ENCODE measurements at regions not wholly inside any gene's neighbourhood (a gene's known extent, or its start where the extent isn't known, plus 50 kb on each side); places are given as distances from the start of the nearest gene placed in this dataset.

GRCh38 chr1:90783181-90783580, 66.1 kb upstream of the BARHL2 start:
- dilution Hi-C loops (cut with MboI; ENCODE audit: extremely low pct_ligation_motif_present, low sequenced_read_pairs) (no loop called here), intact Hi-C loops (cut with micrococcal nuclease) (no loop called here)
- Histone ChIP-seq H3K9me1 (replicated peaks; ENCODE audit: control insufficient read depth, extremely low read depth, insufficient read depth, low read length) (no peaks in the 10 kb centered on the region), H3K9ac (replicated peaks; ENCODE audit: extremely low read depth, insufficient read depth, low read length) (no peak overlapping the region), H3K4me3 (replicated peaks in 1 of 3; ENCODE audit: insufficient read depth in 1 of 3, low read depth in 1 of 3, low read length in 3 of 3) (no peak overlapping the region), H3K79me2 (ENCODE audit: control insufficient read depth, insufficient read depth, low read length) (no peaks in the 10 kb centered on the region), H2AFZ (ENCODE audit: low read depth, low read length) (no peak overlapping the region), H3K4me2 (ENCODE audit: insufficient read depth, low read length) (no peak overlapping the region), H3K27ac (ENCODE audit: insufficient read depth, low read depth, low read length) (no peak overlapping the region), H3K9me3 (replicated peaks; ENCODE audit: control insufficient read depth, insufficient read depth, low read length) (no peaks in the 10 kb centered on the region), H3K36me3 (ENCODE audit: control insufficient read depth in 2 of 2, extremely low read depth in 1 of 2, insufficient read depth in 2 of 2, low read length in 2 of 2) (no peaks in the 10 kb centered on the region), H4K20me1 (replicated peaks; ENCODE audit: control insufficient read depth, extremely low read depth, insufficient read depth, low read length) (no peaks in the 10 kb centered on the region), H3K4me1 (ENCODE audit: control insufficient read depth, extremely low read depth, insufficient read depth, low read length) (no peaks in the 10 kb centered on the region), H3K27me3 (ENCODE audit: control insufficient read depth in 2 of 2, insufficient read depth in 2 of 2, low read length in 2 of 2) (no peaks in the 10 kb centered on the region)
- DNase-seq (ENCODE audit: low read depth, low spot score) (no peak), FAIRE-seq (no peak)
- CTCF ChIA-PET: no interaction called here
- BruUV-seq (replicated peaks): no TSS peak
- POLR2A ChIA-PET: no interaction called here
- TF ChIP-seq EZH2 (IDR thresholded peaks at IDR 0.05; ENCODE audit: borderline replicate concordance, low read depth, low read length, severe bottlenecking) (no peak), FOS (IDR thresholded peaks at IDR 0.05; ENCODE audit: borderline replicate concordance, insufficient read depth, low read length) (no peak)
- TF ChIP-seq, protein P1, sequence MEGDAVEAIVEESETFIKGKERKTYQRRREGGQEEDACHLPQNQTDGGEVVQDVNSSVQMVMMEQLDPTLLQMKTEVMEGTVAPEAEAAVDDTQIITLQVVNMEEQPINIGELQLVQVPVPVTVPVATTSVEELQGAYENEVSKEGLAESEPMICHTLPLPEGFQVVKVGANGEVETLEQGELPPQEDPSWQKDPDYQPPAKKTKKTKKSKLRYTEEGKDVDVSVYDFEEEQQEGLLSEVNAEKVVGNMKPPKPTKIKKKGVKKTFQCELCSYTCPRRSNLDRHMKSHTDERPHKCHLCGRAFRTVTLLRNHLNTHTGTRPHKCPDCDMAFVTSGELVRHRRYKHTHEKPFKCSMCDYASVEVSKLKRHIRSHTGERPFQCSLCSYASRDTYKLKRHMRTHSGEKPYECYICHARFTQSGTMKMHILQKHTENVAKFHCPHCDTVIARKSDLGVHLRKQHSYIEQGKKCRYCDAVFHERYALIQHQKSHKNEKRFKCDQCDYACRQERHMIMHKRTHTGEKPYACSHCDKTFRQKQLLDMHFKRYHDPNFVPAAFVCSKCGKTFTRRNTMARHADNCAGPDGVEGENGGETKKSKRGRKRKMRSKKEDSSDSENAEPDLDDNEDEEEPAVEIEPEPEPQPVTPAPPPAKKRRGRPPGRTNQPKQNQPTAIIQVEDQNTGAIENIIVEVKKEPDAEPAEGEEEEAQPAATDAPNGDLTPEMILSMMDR (IDR thresholded peaks at IDR 0.05; ENCODE audit: extremely low read depth in 1 of 2, insufficient read depth in 1 of 2, low read depth in 1 of 2, low read length in 2 of 2): no peak

DNA sequence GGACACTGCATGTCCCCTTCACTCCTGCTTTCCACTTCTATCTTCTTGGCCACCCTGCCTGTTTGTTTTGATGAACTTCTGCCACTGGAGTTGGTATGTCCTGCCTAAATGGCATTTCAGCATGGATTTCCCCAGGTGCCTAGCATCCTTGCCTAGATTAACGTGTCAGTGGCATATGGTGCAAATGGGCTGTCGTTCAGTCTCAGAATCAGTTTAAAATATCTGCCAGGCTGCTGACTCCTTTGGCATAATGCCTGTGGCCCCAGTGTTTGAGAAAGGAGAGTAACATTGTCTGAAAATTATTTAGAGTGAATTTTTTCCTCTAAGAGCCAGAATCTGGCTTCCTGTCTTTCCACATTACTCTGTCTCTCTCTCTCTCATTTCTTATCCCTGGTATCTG, 64.9 kb upstream of the BARHL2 start:
- CTCF ChIA-PET: no interaction called here
- no peaks in the 10 kb centered on the region for H3K4me1 ChIP-seq (ENCODE audit: control insufficient read depth, extremely low read depth, insufficient read depth, low read length)
- no peak for FAIRE-seq

More for the DNA sequence above, 64.9 kb upstream of the BARHL2 start:
- Histone ChIP-seq H3K36me3 (ENCODE audit: control insufficient read depth in 2 of 2, extremely low read depth in 1 of 2, insufficient read depth in 2 of 2, low read length in 2 of 2) (no peaks in the 10 kb centered on the region), H3K4me2 (ENCODE audit: insufficient read depth, low read length) (no peak overlapping the region), H3K27ac (ENCODE audit: insufficient read depth, low read depth, low read length) (no peak overlapping the region), H3K9me1 (replicated peaks; ENCODE audit: control insufficient read depth, extremely low read depth, insufficient read depth, low read length) (no peaks in the 10 kb centered on the region), H4K20me1 (replicated peaks; ENCODE audit: control insufficient read depth, extremely low read depth, insufficient read depth, low read length) (no peaks in the 10 kb centered on the region), H3K27me3 (ENCODE audit: control insufficient read depth in 2 of 2, insufficient read depth in 2 of 2, low read length in 2 of 2) (no peaks in the 10 kb centered on the region), H2AFZ (ENCODE audit: low read depth, low read length) (no peak overlapping the region), H3K79me2 (ENCODE audit: control insufficient read depth, insufficient read depth, low read length) (no peaks in the 10 kb centered on the region), H3K4me3 (replicated peaks in 1 of 3; ENCODE audit: insufficient read depth in 1 of 3, low read depth in 1 of 3, low read length in 3 of 3) (no peak overlapping the region), H3K9me3 (replicated peaks; ENCODE audit: control insufficient read depth, insufficient read depth, low read length) (no peaks in the 10 kb centered on the region), H3K9ac (replicated peaks; ENCODE audit: extremely low read depth, insufficient read depth, low read length) (no peak overlapping the region)
- TF ChIP-seq JUN (IDR thresholded peaks at IDR 0.05; ENCODE audit: borderline replicate concordance, insufficient read depth, insufficient read length, low read depth) (no peak), POLR2A (IDR thresholded peaks at IDR 0.05; ENCODE audit: low read depth, low read length) (no peak), EZH2 (IDR thresholded peaks at IDR 0.05; ENCODE audit: borderline replicate concordance, low read depth, low read length, severe bottlenecking) (no peak), MAX (IDR thresholded peaks at IDR 0.05; ENCODE audit: insufficient read depth, insufficient read length) (no peak), POLR2AphosphoS5 (IDR thresholded peaks at IDR 0.05; ENCODE audit: insufficient read depth, low read depth, low read length) (no peak), FOS (IDR thresholded peaks at IDR 0.05; ENCODE audit: borderline replicate concordance, insufficient read depth, low read length) (no peak), MYC (IDR thresholded peaks at IDR 0.05; ENCODE audit: low read depth, low read length) (no peak), GATA2 (IDR thresholded peaks at IDR 0.05; ENCODE audit: insufficient read depth, insufficient read length, low read depth, low read length) (no peak)
- TF ChIP-seq, protein P1 (IDR thresholded peaks at IDR 0.05; ENCODE audit: extremely low read depth in 1 of 2, insufficient read depth in 1 of 2, low read depth in 1 of 2, low read length in 2 of 2): no peak
- POLR2A ChIA-PET: no interaction called here
- no TSS peak for BruUV-seq (replicated peaks)
- DNase-seq (ENCODE audit: low read depth, low spot score): no peak
- intact Hi-C loops (cut with micrococcal nuclease): no loop called here
- dilution Hi-C loops (cut with MboI; ENCODE audit: extremely low pct_ligation_motif_present, low sequenced_read_pairs): no loop called here
